ENCODE measurements at regions not wholly inside any gene's neighbourhood (a gene's known extent, or its start where the extent isn't known, plus 50 kb on each side); places are given as distances from the start of the nearest gene placed in this dataset.

GRCh38 chr14:98370352-98370751, 901.6 kb downstream of the BCL11B start:
- Mint-ChIP-seq H3K9me3 (ENCODE audit: unreplicated experiment) (peaks cover 1% of the 10 kb centered on the region), H3K4me3 (ENCODE audit: unreplicated experiment) (no peak overlapping the region), H3K4me1 (ENCODE audit: low read depth, unreplicated experiment) (no peaks in the 10 kb centered on the region), H3K36me3 (ENCODE audit: unreplicated experiment) (no peaks in the 10 kb centered on the region), H3K27me3 (ENCODE audit: unreplicated experiment) (peaks cover 2% of the 10 kb centered on the region), H3K27ac (ENCODE audit: unreplicated experiment) (no peak overlapping the region)
- DNase-seq: no peak
- TF ChIP-seq, protein P1, sequence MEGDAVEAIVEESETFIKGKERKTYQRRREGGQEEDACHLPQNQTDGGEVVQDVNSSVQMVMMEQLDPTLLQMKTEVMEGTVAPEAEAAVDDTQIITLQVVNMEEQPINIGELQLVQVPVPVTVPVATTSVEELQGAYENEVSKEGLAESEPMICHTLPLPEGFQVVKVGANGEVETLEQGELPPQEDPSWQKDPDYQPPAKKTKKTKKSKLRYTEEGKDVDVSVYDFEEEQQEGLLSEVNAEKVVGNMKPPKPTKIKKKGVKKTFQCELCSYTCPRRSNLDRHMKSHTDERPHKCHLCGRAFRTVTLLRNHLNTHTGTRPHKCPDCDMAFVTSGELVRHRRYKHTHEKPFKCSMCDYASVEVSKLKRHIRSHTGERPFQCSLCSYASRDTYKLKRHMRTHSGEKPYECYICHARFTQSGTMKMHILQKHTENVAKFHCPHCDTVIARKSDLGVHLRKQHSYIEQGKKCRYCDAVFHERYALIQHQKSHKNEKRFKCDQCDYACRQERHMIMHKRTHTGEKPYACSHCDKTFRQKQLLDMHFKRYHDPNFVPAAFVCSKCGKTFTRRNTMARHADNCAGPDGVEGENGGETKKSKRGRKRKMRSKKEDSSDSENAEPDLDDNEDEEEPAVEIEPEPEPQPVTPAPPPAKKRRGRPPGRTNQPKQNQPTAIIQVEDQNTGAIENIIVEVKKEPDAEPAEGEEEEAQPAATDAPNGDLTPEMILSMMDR (IDR thresholded peaks at IDR 0.05; ENCODE audit: partially characterized antibody, unreplicated experiment): no peak

- Mint-ChIP-seq H3K9me3 (ENCODE audit: unreplicated experiment) (peaks cover 1% of the 10 kb centered on the region), H3K4me3 (ENCODE audit: unreplicated experiment) (no peak overlapping the region), H3K27ac (ENCODE audit: unreplicated experiment) (no peak overlapping the region), H3K36me3 (ENCODE audit: unreplicated experiment) (no peaks in the 10 kb centered on the region), H3K4me1 (ENCODE audit: low read depth, unreplicated experiment) (no peaks in the 10 kb centered on the region), H3K27me3 (ENCODE audit: unreplicated experiment) (peaks cover 2% of the 10 kb centered on the region)
- no peak for DNase-seq
- TF ChIP-seq, protein P1 (IDR thresholded peaks at IDR 0.05; ENCODE audit: partially characterized antibody, unreplicated experiment): no peak
These were observed 900.9 kb downstream of the BCL11B start for GRCh38 chr14:98371141-98371540.

DNA sequence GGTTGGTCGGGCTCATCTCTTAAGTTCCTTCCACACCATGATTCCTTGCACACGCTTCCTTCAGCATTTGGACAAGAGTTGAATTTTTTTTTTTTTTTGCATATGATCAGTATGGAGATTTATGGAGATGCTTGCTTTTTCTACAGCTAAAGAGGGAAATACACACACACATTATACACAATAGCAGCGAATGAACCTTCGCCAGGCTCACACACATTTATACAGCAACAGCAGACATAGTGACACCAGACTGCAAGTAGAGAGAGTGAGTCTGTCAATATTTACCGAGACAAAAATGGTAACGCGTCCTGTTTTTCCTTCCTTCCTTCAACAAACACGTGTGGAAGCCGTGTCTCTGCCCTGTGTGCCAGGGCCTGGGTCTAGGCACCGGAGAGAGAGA, 897.9 kb downstream of the BCL11B start:
- DNase-seq: no peak
- TF ChIP-seq, protein P1 (IDR thresholded peaks at IDR 0.05; ENCODE audit: partially characterized antibody, unreplicated experiment): no peak
- Mint-ChIP-seq H3K27me3 (ENCODE audit: unreplicated experiment) (peaks cover 2% of the 10 kb centered on the region), H3K4me1 (ENCODE audit: low read depth, unreplicated experiment) (no peaks in the 10 kb centered on the region), H3K27ac (ENCODE audit: unreplicated experiment) (no peak overlapping the region), H3K9me3 (ENCODE audit: unreplicated experiment) (peaks cover 1% of the 10 kb centered on the region), H3K4me3 (ENCODE audit: unreplicated experiment) (no peak overlapping the region), H3K36me3 (ENCODE audit: unreplicated experiment) (no peaks in the 10 kb centered on the region)

DNA sequence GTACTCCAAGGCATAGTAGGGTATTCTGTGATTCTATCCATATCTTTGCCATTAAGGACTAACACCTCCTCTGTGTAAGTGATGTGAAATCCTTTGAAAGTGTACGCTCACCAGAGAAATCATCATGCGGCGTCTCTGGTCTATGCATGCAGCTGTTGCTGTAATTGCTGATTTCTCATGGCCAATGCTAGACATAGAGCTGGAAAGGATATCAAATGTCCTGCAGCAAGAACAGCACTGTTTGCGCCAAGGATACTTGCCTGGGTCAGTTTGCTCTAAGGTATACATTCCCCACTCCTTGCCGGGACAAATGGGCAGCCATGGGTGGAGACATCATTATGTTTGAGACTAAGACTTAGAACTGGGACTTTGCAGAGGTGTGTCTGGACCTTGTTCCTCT, 896.4 kb downstream of the BCL11B start:
- H3K36me3 Mint-ChIP-seq (ENCODE audit: unreplicated experiment): no peaks in the 10 kb centered on the region
- H3K27me3 Mint-ChIP-seq (ENCODE audit: unreplicated experiment): peaks cover 2% of the 10 kb centered on the region
- no peaks in the 10 kb centered on the region for H3K4me1 Mint-ChIP-seq (ENCODE audit: low read depth, unreplicated experiment)
- no peak overlapping the region for H3K27ac Mint-ChIP-seq (ENCODE audit: unreplicated experiment)
- no peak for DNase-seq
- TF ChIP-seq, protein P1 (IDR thresholded peaks at IDR 0.05; ENCODE audit: partially characterized antibody, unreplicated experiment): no peak
- no peak overlapping the region for H3K4me3 Mint-ChIP-seq (ENCODE audit: unreplicated experiment)
- H3K9me3 Mint-ChIP-seq (ENCODE audit: unreplicated experiment): no peaks in the 10 kb centered on the region

- Mint-ChIP-seq H3K4me3 (ENCODE audit: unreplicated experiment) (no peak overlapping the region), H3K36me3 (ENCODE audit: unreplicated experiment) (no peaks in the 10 kb centered on the region), H3K27me3 (ENCODE audit: unreplicated experiment) (no peaks in the 10 kb centered on the region), H3K9me3 (ENCODE audit: unreplicated experiment) (no peaks in the 10 kb centered on the region), H3K4me1 (ENCODE audit: low read depth, unreplicated experiment) (no peaks in the 10 kb centered on the region), H3K27ac (ENCODE audit: unreplicated experiment) (no peak overlapping the region)
- no peak for DNase-seq
- TF ChIP-seq, protein P1 (IDR thresholded peaks at IDR 0.05; ENCODE audit: partially characterized antibody, unreplicated experiment): no peak
These were observed 892.2 kb downstream of the BCL11B start for GRCh38 chr14:98379830-98380229.
